OCI-M1 (cell line): ENCODE measurements at regions not wholly inside any gene's neighbourhood (a gene's known extent, or its start where the extent isn't known, plus 50 kb on each side); places are given as distances from the start of the nearest gene placed in this dataset.

Experiments used
- DNase-seq: peaks from one replicate; lab custom pipeline; 2025; lab: John Stamatoyannopoulos, UW

GRCh38 chr2:126748188-126748760 lies 92.3 kb downstream of the GYPC start:
- DNase-seq: no peak

- DNase-seq: no peak
These were observed 93.1 kb downstream of the GYPC start for GRCh38 chr2:126748929-126749518.

GRCh38 chr2:126749537-126749936 lies 93.6 kb downstream of the GYPC start:
- DNase-seq: peak; percentile 17

GRCh38 chr2:126750506-126750905 lies 94.5 kb downstream of the GYPC start:
- DNase-seq: no peak

GRCh38 chr2:126751477-126751876 lies 95.5 kb downstream of the GYPC start:
- no peak for DNase-seq

GRCh38 chr2:126752876-126753275 lies 96.9 kb downstream of the GYPC start:
- no peak for DNase-seq

- no peak for DNase-seq
These were observed 97.7 kb downstream of the GYPC start for GRCh38 chr2:126753501-126754212.

GRCh38 chr2:126754240-126755004 lies 98.5 kb downstream of the GYPC start:
- DNase-seq: no peak

- DNase-seq: no peak
These were observed 100.2 kb downstream of the GYPC start for GRCh38 chr2:126756125-126756524.

GRCh38 chr2:126761256-126761980 lies 105.5 kb downstream of the GYPC start:
- DNase-seq: no peak

GRCh38 chr2:126761981-126762878 lies 106.3 kb downstream of the GYPC start:
- DNase-seq: no peak

- DNase-seq: no peak
These were observed 108.8 kb downstream of the GYPC start for GRCh38 chr2:126764686-126765265.

GRCh38 chr2:126765395-126765794 lies 109.4 kb downstream of the GYPC start:
- no peak for DNase-seq

GRCh38 chr2:126766295-126766968 lies 110.5 kb downstream of the GYPC start:
- no peak for DNase-seq

- DNase-seq: no peak
These were observed 111.0 kb downstream of the GYPC start for GRCh38 chr2:126766969-126767296.

- peak; percentile 15 for DNase-seq
These were observed 113.2 kb downstream of the GYPC start for GRCh38 chr2:126769118-126769517.

GRCh38 chr2:126770466-126770865 lies 114.5 kb downstream of the GYPC start:
- no peak for DNase-seq

GRCh38 chr2:126771094-126771493 lies 115.1 kb downstream of the GYPC start:
- no peak for DNase-seq

GRCh38 chr2:126771501-126772195 lies 115.7 kb downstream of the GYPC start:
- no peak for DNase-seq

- no peak for DNase-seq
These were observed 118.3 kb downstream of the GYPC start for GRCh38 chr2:126774290-126774689.
